CD4-positive, alpha-beta T cell treated with Interleukin-21 for 1 hour (primary cell): ENCODE measurements at regions not wholly inside any gene's neighbourhood (a gene's known extent, or its start where the extent isn't known, plus 50 kb on each side); places are given as distances from the start of the nearest gene placed in this dataset.

Experiments
- DNase-seq: peaks from one replicate; pipeline ENCODE4 v3.0.0-alpha.2; 2020

DNA sequence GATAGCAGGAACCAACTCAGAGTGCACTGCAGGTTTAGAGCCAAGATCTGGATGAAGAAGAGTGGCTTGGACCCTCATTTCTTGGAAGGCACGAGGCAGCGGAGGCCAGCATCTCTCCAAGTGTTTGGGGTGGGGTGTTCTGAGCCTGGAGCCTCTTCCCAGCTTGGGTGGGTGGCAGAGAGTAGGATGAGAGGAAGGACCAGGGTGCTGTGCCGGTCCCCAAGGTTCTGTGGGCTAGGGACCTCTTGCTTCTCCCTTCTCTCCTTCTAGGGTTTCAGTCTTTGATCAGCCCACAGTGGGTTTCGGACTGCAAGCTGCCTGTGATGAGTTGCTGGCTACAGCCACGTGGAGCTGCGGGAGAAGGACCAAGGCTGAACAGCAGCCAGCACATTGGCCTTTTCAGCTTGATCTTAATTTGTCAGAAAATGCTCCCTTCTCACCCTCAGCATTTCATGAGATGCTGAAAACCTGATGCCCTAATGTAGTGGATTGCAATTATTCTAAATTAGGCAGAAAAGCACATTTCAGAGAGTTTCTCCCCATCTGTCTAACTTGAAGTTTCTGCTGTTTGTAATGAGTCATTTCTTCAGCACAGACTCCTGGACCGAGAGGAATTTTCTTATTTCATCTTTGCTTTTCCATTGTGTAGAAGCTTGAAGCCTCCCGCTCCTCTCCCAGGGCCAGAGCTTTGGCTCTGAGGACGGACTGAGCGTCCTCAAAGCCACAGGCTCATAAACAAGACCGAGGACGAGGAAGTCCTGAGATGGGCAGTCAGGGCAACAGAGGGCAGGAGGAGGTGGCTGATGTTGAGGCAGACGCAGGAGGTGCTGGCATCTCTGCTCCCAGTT is 99.1 kb upstream of the HDAC4 start:
- DNase-seq = no peak

GRCh38 chr2:239498981-239499634 is 98.3 kb upstream of the HDAC4 start:
- DNase-seq = no peak

DNA sequence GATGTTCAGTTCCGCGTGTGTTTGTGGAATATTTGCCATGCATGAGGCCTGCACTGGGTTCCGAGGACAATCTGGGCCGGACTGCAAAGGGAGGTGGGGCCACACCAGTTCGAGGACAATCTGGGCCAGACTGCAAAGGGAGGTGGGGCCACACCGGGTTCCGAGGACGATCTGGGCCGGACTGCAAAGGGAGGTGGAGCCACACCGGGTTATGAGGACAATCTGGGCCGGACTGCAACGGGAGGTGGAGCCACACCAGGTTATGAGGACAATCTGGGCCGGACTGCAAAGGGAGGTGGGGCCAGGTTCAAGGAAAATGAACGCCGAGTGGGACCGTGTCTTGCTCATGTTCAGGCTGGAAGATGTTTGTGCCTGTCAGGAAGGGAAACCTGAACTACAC is 97.8 kb upstream of the HDAC4 start:
- no peak for DNase-seq

GRCh38 chr2:239496700-239497099 is 95.9 kb upstream of the HDAC4 start:
- no peak for DNase-seq

DNA sequence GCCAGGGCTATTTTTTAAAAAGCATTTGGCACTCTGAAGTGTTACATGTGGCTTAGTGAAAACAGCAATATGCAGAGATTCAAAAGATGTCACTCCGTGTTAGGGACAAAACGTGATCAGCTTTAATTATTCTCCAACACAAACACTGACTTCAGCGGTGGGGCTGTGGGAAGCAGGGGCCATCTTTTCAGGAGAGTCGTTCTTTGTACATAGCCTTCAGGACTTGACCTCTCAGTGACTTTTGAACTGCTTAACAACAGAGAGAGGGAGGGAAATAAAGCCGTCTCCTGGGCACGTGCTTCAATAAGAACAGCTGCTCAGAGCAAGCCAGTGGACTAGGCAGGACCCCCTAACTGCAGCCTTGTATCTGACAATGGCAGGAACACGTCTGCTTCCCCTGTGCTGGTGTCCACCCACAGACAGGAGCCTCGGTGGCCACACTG is 95.0 kb upstream of the HDAC4 start:
- DNase-seq = no peak

- DNase-seq = no peak
Observed at GRCh38 chr2:239495175-239495574, 94.4 kb upstream of the HDAC4 start.

DNA sequence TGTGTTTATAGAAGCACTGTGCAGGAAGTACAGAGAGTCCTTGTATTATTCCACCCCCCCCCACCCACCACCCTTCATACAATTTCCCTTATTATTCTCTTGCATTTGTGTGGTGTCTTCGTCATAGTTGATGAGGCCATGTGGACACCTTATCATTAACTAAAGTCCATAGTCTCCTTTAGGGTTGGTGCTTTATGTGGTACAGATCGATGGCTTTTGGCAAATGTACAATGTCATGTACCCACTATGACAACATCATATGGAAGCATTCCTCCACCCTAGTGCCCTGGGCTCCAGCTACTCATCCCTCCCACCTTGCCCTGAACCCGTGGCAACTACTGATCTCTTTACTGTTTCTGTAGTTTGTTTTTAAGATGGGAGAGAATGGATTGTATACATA is 93.8 kb upstream of the HDAC4 start:
- DNase-seq = no peak

DNA sequence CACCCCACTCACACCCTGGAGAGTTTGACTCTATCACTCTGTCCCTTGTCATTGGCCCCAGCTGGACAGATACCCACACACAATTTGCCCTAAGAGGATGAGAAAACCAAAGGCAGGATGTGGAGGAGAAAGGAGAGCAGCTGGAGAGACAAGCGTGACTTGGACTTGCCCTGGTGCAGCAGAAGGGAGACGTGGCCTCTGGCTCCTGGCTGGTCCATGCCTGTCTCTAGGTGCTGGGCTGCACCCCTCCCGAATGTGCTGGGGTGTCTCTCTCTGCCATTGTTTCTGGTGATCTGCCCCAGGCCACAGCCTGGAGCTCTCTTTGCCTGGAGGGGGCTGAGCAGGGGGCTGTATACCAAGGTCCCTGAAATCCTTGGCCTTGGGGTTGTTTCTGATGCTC is 88.7 kb upstream of the HDAC4 start:
- no peak for DNase-seq

DNA sequence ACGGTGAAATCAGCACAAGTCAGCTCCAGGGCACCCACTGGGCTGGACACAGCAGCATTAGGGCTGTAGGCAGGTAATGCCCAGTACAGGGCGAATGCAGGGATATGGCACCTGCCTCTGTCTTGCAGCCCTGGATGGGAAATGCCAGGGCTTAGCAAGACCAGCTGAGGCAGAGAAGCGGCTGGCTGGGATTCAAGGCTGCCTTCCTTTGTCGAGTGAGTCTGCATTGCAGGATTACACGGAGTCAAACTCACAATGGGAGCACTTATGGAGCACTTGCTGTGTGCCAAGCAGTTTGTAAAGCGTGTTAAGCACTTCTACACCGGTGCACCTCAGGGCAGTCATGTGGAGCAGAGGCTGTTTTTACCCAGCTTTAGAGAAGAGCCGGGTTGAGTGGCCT is 87.3 kb upstream of the HDAC4 start:
- no peak for DNase-seq

DNA sequence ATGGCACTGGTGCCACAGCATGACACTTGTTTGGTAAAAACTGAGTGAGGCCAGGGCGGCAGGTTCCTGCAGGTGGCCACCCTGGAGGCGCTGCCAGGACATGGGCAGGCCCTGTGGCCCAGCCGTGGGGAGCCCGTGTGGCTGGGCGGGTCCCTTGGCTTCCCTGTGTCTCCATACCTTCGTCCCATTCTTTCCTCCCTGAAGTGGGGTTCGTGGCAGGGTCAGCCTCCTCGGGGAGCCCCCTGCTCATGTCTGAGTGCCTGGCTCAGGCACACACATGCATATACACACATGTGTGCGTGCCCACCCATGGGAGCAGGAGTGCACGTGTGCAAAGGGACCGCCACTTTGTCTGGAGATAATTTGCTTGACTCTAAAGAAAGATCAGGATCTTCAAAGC is 86.5 kb upstream of the HDAC4 start:
- DNase-seq = no peak

DNA sequence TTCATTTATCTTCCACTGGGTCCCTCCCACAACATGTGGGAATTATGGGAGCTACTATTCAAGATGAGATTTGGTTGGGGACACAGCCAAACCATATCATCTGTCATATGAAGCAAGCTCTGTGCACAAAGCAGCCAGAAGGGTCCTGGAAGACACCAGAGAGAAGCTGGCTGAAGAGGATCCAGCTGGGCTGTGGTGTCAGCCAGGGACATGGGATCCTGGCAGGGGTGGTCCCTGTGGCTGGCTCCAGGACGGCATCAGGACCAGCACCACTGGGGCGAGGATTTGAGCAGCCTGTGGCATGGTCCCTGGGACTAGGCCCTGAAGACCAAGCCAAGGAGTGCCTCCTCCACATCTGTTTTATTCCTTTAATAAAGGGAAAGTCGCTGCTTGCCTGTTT is 84.8 kb upstream of the HDAC4 start:
- no peak for DNase-seq

DNA sequence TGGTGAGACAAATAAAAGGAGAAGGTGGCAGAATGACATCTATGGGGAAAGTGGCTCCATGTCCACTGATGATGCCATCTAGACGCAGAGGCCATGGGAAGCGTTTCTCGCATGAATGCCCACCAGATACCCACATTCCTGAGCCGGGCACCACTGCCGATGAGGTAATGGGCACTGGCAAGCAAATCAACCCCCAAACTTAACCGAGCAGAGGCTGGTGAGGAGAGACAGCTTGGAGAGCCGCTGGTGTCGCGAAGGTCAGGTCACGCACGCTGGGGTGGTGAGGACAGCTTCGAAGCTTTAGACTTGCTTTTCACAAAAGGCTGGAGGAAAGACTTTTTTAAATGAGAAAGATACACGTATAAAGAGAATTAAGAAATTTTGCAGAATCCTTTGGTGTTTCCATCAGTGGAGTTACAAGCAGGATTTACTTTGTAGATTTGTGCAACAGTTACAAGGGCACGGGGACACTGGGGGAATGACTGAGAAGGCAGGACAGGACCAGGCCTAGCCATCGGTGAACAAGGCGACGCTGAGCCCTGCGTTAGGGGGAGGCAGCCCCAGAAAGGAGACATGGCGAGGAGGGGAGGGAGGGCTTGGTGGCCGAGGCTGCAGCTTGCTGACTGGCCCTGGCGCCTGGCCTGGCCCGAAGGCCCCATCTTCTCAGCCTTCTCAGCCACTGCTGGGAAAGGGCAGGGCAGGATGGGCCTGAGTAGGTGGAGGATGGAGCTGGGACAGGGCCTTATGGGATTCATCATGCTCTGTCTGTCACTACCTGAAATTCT is 83.9 kb upstream of the HDAC4 start:
- no peak for DNase-seq

- DNase-seq = no peak
Observed at GRCh38 chr2:239482778-239483712, 82.2 kb upstream of the HDAC4 start.

GRCh38 chr2:239479471-239479870 is 78.7 kb upstream of the HDAC4 start:
- no peak for DNase-seq

DNA sequence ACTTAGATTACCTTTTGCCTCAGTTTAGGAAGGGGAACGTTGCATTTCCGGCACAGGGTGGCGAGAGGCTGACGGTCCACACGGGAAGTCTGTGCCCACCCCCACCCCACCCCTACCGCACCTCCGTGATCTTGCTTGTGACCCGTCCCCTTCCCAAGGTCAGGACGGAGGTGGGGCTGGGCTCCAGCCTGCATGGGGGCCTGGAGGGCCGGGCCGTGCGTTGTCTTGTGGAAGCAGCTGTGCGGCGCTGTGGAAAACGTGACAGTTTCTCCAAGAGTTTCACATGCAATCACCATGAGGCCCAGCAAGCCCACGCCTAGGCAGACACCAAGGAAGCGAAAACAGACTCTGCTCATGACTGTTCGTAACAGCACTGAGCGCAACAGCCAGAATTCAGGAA is 76.8 kb upstream of the HDAC4 start:
- DNase-seq = no peak

DNA sequence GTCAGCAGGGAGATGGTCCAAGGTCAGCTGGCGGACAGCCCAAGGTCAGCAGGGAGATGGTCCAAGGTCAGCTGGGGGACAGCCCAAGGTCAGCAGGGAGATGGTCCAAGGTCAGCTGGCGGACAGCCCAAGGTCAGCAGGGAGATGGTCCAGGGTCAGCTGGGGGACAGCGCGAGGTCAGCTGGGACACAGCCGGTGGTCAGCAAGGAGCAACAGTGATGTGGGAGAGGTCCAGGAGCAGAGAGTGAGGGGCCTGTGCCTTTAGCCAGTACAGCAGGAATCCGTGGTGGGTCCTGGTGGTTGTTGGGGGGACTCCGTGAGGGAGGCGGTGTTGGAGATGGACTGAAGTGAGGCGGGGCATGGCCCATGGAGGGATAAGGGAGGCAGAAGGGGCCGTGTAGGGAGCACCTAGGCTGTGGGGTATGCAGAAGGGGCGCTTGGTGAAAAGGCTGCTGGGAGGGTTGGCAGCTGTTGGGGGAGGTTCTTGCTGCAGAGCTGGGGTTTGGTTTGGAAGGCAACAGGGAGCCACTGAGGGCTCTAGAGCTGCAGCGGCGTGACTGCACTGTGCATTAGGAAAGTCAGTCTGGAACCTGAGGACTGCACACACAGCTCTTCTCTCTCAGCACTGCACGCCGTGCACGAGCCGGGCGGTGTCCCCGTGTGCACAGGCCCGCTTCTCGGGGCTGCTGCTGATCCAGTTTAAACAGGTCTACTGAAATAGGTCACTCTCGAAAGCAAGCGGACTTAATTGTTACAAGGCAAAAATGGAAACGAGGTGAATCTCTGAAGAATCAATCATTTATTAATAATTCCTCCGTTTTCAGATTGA is 76.2 kb upstream of the HDAC4 start:
- DNase-seq = no peak

GRCh38 chr2:239476029-239476756 is 75.4 kb upstream of the HDAC4 start:
- DNase-seq = no peak

GRCh38 chr2:239475161-239476028 is 74.6 kb upstream of the HDAC4 start:
- DNase-seq = no peak

- no peak for DNase-seq
Observed at GRCh38 chr2:239473211-239473805, 72.5 kb upstream of the HDAC4 start.
